Panc1 (cell line): ENCODE measurements at regions not wholly inside any gene's neighbourhood (a gene's known extent, or its start where the extent isn't known, plus 50 kb on each side); places are given as distances from the start of the nearest gene placed in this dataset.
"Not testable (repeated sequence)": the region's sequence is repeated elsewhere in the genome, so short reads cannot be mapped to it uniquely, and the experiment has no call there.

ENCODE experiments used
- CTCF ChIP-seq: fragments of 450-650 bp; IDR thresholded peaks from 2 replicates; pipeline ENCODE4 v1.5.1; 2017; ENCODE audit warnings: mild to moderate bottlenecking
- POLR2AphosphoS5 ChIP-seq: IDR thresholded peaks from 2 replicates; pipeline ENCODE4 v1.6.1; 2012; ENCODE audit warnings: mild to moderate bottlenecking, low read depth, low read length, moderate library complexity
- TCF7L2 ChIP-seq: IDR thresholded peaks from 2 replicates; pipeline ENCODE4 v1.6.1; 2011; ENCODE audit warnings: mild to moderate bottlenecking, low read depth, low read length, inconsistent platforms

- not testable (repeated sequence) for TF ChIP-seq CTCF, POLR2AphosphoS5, TCF7L2
Observed at GRCh38 chr18:3349046-3349841, 87.3 kb downstream of the MYL12B start.
